GM12878 (cell line): ENCODE measurements at regions not wholly inside any gene's neighbourhood (a gene's known extent, or its start where the extent isn't known, plus 50 kb on each side); places are given as distances from the start of the nearest gene placed in this dataset.

Experiments used
- ATF7 ChIP-seq: fragments of 450-650 bp; IDR thresholded peaks from 2 replicates; pipeline ENCODE4 v1.6.1; 2016; ENCODE audit warnings: low read depth, mild to moderate bottlenecking
- CBX5 ChIP-seq: sonication (generic); IDR thresholded peaks from 2 replicates; pipeline ENCODE4 v1.6.1; 2016; ENCODE audit warnings: low read depth, moderate library complexity, mild to moderate bottlenecking, inconsistent platforms
- CEBPZ ChIP-seq: fragments of 150-350 bp; IDR thresholded peaks from 2 replicates; pipeline ENCODE4 v1.6.1; 2016; ENCODE audit warnings: low read depth, low read length
- CREB1 ChIP-seq: IDR thresholded peaks from 2 replicates; pipeline ENCODE4 v1.6.1; 2012; ENCODE audit warnings: low read depth, mild to moderate bottlenecking, inconsistent platforms
- DPF2 ChIP-seq: fragments of 450-650 bp; IDR thresholded peaks from 2 replicates; pipeline ENCODE4 v1.6.1; 2017; ENCODE audit warnings: mild to moderate bottlenecking
- EZH2 ChIP-seq: IDR thresholded peaks from 2 replicates; pipeline ENCODE4 v1.6.1; 2012; ENCODE audit warnings: low read depth, mild to moderate bottlenecking, control low read depth, inconsistent platforms, low read length, borderline replicate concordance; ENCODE audit not compliant: control insufficient read depth
- GABPA ChIP-seq: IDR thresholded peaks from 2 replicates; pipeline ENCODE4 v1.6.1; 2014; ENCODE audit warnings: antibody characterized with exemption, low read depth, mild to moderate bottlenecking, inconsistent platforms
- IKZF2 ChIP-seq, 2 experiments: fragments of 450-650 bp; IDR thresholded peaks; 2 replicates each; pipeline ENCODE4 v1.6.1; 2017; ENCODE audit warnings: mild to moderate bottlenecking in 2 of 2, moderate library complexity in 2 of 2
- IRF5 ChIP-seq: fragments of 450-650 bp; IDR thresholded peaks from 2 replicates; pipeline ENCODE4 v1.6.1; 2017; ENCODE audit warnings: borderline replicate concordance
- MEF2A ChIP-seq: IDR thresholded peaks from 2 replicates; pipeline ENCODE4 v1.6.1; 2011; ENCODE audit warnings: low read depth, mild to moderate bottlenecking, low read length, moderate library complexity; ENCODE audit not compliant: insufficient read depth
- MLLT1 ChIP-seq: fragments of 450-650 bp; IDR thresholded peaks from 2 replicates; pipeline ENCODE4 v1.6.1; 2016; ENCODE audit warnings: mild to moderate bottlenecking
- MTA3 ChIP-seq: IDR thresholded peaks from 2 replicates; pipeline ENCODE4 v1.6.1; 2012; ENCODE audit warnings: low read length, inconsistent platforms, borderline replicate concordance
- NFYA ChIP-seq: IDR thresholded peaks from 2 replicates; pipeline ENCODE4 v1.6.1; 2011; ENCODE audit warnings: low read depth, mild to moderate bottlenecking, low read length, improper control_type of control experiment, borderline replicate concordance
- NR2F1 ChIP-seq: fragments of 450-650 bp; conservative IDR thresholded peaks from 2 replicates; pipeline ENCODE4 v1.6.1; 2017; ENCODE audit warnings: mild to moderate bottlenecking
- PAX5 ChIP-seq: IDR thresholded peaks from 2 replicates; pipeline ENCODE4 v1.6.1; 2011; ENCODE audit warnings: low read depth, low read length, borderline replicate concordance
- PAX8 ChIP-seq: fragments of 450-650 bp; IDR thresholded peaks from 2 replicates; pipeline ENCODE4 v1.6.1; 2017; ENCODE audit warnings: mild to moderate bottlenecking, moderate library complexity
- POLR2AphosphoS2 ChIP-seq: IDR thresholded peaks from 2 replicates; pipeline ENCODE4 v1.6.1; 2011; ENCODE audit warnings: low read depth, mild to moderate bottlenecking, low read length, improper control_type of control experiment, moderate library complexity
- SUPT20H ChIP-seq: IDR thresholded peaks from 2 replicates; pipeline ENCODE4 v1.6.1; 2011; ENCODE audit warnings: low read depth, mild to moderate bottlenecking, low read length, moderate library complexity, borderline replicate concordance; ENCODE audit not compliant: control insufficient read depth
- TBL1XR1 ChIP-seq: IDR thresholded peaks from 2 replicates; pipeline ENCODE4 v1.6.1; 2012; ENCODE audit warnings: low read depth, low read length, improper control_type of control experiment
- USF1 ChIP-seq: IDR thresholded peaks from 2 replicates; pipeline ENCODE4 v1.6.1; 2011; ENCODE audit warnings: borderline replicate concordance, low read depth, mild to moderate bottlenecking, moderate library complexity, mixed read lengths, low read length; ENCODE audit not compliant: insufficient read depth; ENCODE audit errors: extremely low read length
- YY1 ChIP-seq: IDR thresholded peaks from 2 replicates; pipeline ENCODE4 v1.6.1; 2011; ENCODE audit warnings: low read depth, mild to moderate bottlenecking, low read length
- ZBED1 ChIP-seq: IDR thresholded peaks from 2 replicates; pipeline ENCODE4 v1.6.1; 2016; ENCODE audit warnings: borderline replicate concordance
- ZNF622 ChIP-seq: fragments of 450-650 bp; IDR thresholded peaks from 2 replicates; pipeline ENCODE4 v1.6.1; 2017; ENCODE audit warnings: mild to moderate bottlenecking, inconsistent platforms
- TF ChIP-seq, protein P1 (sequence below): fragments of 150-350 bp; IDR thresholded peaks from 2 replicates; pipeline ENCODE4 v1.6.1; 2014; ENCODE audit warnings: mild to moderate bottlenecking, low read depth, low read length

GRCh38 chr13:105048677-105049076, 1486.8 kb downstream of the EFNB2 start (continued):
- TF ChIP-seq IRF5 (no peak), ZNF622 (no peak), IKZF2 (IDR thresholded peaks at IDR 0.05) (peak; percentile 37 to 40; a peak in 2 of 4 replicates), PAX8 (no peak), YY1 (0 out of 2 replicates have a peak, but pooled peaks have one; percentile 11), MTA3 (0 out of 2 replicates have a peak, but pooled peaks have one; percentile 55), TBL1XR1 (no peak), DPF2 (0 out of 2 replicates have a peak, but pooled peaks have one; percentile 16), NR2F1 (no peak), ATF7 (no peak), CEBPZ (no peak), CREB1 (peak; percentile 31; the same call in 1 of the 2 replicates), CBX5 (peak; percentile 94), GABPA (peak; percentile 40; the same call in 1 of the 2 replicates), PAX5 (peak; percentile 73; the same call in 1 of the 2 replicates), SUPT20H (no peak), USF1 (no peak), MEF2A (peak; percentile 42; the same call in 1 of the 2 replicates), ZBED1 (peak; percentile 79; the same call in 1 of the 2 replicates), MLLT1 (no peak), POLR2AphosphoS2 (no peak), EZH2 (no peak), NFYA (no peak)
- TF ChIP-seq, protein P1, sequence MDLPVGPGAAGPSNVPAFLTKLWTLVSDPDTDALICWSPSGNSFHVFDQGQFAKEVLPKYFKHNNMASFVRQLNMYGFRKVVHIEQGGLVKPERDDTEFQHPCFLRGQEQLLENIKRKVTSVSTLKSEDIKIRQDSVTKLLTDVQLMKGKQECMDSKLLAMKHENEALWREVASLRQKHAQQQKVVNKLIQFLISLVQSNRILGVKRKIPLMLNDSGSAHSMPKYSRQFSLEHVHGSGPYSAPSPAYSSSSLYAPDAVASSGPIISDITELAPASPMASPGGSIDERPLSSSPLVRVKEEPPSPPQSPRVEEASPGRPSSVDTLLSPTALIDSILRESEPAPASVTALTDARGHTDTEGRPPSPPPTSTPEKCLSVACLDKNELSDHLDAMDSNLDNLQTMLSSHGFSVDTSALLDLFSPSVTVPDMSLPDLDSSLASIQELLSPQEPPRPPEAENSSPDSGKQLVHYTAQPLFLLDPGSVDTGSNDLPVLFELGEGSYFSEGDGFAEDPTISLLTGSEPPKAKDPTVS: no peak
